Stimulated activated CD4-positive, alpha-beta T cell treated with anti-CD3 and anti-CD28 coated beads, Interleukin-1b, Interleukin-23, amount 100 ng/mL, for 48 hours (primary cell): ENCODE measurements at regions not wholly inside any gene's neighbourhood (a gene's known extent, or its start where the extent isn't known, plus 50 kb on each side); places are given as distances from the start of the nearest gene placed in this dataset.
"Not testable (repeated sequence)": the region's sequence is repeated elsewhere in the genome, so short reads cannot be mapped to it uniquely, and the experiment has no call there.

ENCODE experiments used
- DNase-seq: peaks from one replicate; pipeline ENCODE4 v3.0.0-alpha.2; 2020

GRCh38 chr4:83213640-83214039, 71.0 kb downstream of the COQ2 start:
- no peak for DNase-seq

- DNase-seq = peak; percentile 18
Measured at GRCh38 chr4:83212041-83212851, 72.4 kb downstream of the COQ2 start.

- DNase-seq = no peak
Measured at GRCh38 chr4:83209419-83209818, 75.2 kb downstream of the COQ2 start.

- DNase-seq = no peak
Measured at GRCh38 chr4:83208371-83209365, 75.9 kb downstream of the COQ2 start.

GRCh38 chr4:83207497-83208101, 77.0 kb downstream of the COQ2 start:
- no peak for DNase-seq

- DNase-seq = no peak
Measured at GRCh38 chr4:83205760-83206159, 78.8 kb downstream of the COQ2 start.

- DNase-seq = no peak
Measured at GRCh38 chr4:83204731-83205130, 79.9 kb downstream of the COQ2 start.

- DNase-seq = no peak
Measured at GRCh38 chr4:83201761-83202160, 82.8 kb downstream of the COQ2 start.

GRCh38 chr4:83197555-83198235, 83.2 kb upstream of the PLAC8 start:
- no peak for DNase-seq

GRCh38 chr4:83196921-83197320, 82.4 kb upstream of the PLAC8 start:
- no peak for DNase-seq

- DNase-seq = no peak
Measured at GRCh38 chr4:83195269-83195668, 80.7 kb upstream of the PLAC8 start.

GRCh38 chr4:83194588-83194987, 80.1 kb upstream of the PLAC8 start:
- not testable (repeated sequence) for DNase-seq

- no peak for DNase-seq
Measured at GRCh38 chr4:83192634-83193033, 78.1 kb upstream of the PLAC8 start.

- DNase-seq = no peak
Measured at GRCh38 chr4:83191026-83191425, 76.5 kb upstream of the PLAC8 start.

- DNase-seq = no peak
Measured at GRCh38 chr4:83189631-83190136, 75.2 kb upstream of the PLAC8 start.

- DNase-seq = no peak
Measured at GRCh38 chr4:83180431-83180968, 66.0 kb upstream of the PLAC8 start.

- DNase-seq = no peak
Measured at GRCh38 chr4:83179205-83179604, 64.7 kb upstream of the PLAC8 start.

- no peak for DNase-seq
Measured at GRCh38 chr4:83178029-83178428, 63.5 kb upstream of the PLAC8 start.

GRCh38 chr4:83177182-83177581, 62.7 kb upstream of the PLAC8 start:
- no peak for DNase-seq

GRCh38 chr4:83174844-83175414, 60.4 kb upstream of the PLAC8 start:
- DNase-seq = no peak

- no peak for DNase-seq
Measured at GRCh38 chr4:83172371-83172770, 57.8 kb upstream of the PLAC8 start.
